Gastrocnemius medialis (tissue), 4 donors: ENCODE measurements at regions not wholly inside any gene's neighbourhood (a gene's known extent, or its start where the extent isn't known, plus 50 kb on each side); places are given as distances from the start of the nearest gene placed in this dataset.

Experiments
- POLR2A ChIP-seq, 2 donors: fragments of 450-650 bp; IDR thresholded peaks; one replicate each; pipeline ENCODE4 v1.6.1; 2017; ENCODE audit warnings: antibody characterized with exemption in 2 of 2, mild to moderate bottlenecking in 2 of 2, moderate library complexity in 2 of 2
- TF ChIP-seq, protein P1 (sequence below), 5 experiments: fragments of 450-650 bp in 3 of 5; fragments of 200-600 bp in 2 of 5; sonication (generic) in 2 of 5; IDR thresholded peaks in 4 of 5; conservative IDR thresholded peaks in 1 of 5; 1 replicate in 4 of 5; 2 replicates in 1 of 5; pipeline ENCODE4 v1.5.1; 2016 to 2019; ENCODE audit warnings: antibody characterized with exemption in 5 of 5, mild to moderate bottlenecking in 3 of 5, moderate library complexity in 3 of 5

GRCh38 chr1:55789466-55789865 is 574.3 kb upstream of the USP24 start:
- TF ChIP-seq, protein P1, sequence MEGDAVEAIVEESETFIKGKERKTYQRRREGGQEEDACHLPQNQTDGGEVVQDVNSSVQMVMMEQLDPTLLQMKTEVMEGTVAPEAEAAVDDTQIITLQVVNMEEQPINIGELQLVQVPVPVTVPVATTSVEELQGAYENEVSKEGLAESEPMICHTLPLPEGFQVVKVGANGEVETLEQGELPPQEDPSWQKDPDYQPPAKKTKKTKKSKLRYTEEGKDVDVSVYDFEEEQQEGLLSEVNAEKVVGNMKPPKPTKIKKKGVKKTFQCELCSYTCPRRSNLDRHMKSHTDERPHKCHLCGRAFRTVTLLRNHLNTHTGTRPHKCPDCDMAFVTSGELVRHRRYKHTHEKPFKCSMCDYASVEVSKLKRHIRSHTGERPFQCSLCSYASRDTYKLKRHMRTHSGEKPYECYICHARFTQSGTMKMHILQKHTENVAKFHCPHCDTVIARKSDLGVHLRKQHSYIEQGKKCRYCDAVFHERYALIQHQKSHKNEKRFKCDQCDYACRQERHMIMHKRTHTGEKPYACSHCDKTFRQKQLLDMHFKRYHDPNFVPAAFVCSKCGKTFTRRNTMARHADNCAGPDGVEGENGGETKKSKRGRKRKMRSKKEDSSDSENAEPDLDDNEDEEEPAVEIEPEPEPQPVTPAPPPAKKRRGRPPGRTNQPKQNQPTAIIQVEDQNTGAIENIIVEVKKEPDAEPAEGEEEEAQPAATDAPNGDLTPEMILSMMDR (IDR thresholded peaks at IDR 0.05 in 4 of 5, conservative IDR thresholded peaks at IDR 0.05 in 1 of 5), result no peak
- no peak for TF ChIP-seq POLR2A (IDR thresholded peaks at IDR 0.05)
